ENCODE measurements at regions not wholly inside any gene's neighbourhood (a gene's known extent, or its start where the extent isn't known, plus 50 kb on each side); places are given as distances from the start of the nearest gene placed in this dataset.

DNA sequence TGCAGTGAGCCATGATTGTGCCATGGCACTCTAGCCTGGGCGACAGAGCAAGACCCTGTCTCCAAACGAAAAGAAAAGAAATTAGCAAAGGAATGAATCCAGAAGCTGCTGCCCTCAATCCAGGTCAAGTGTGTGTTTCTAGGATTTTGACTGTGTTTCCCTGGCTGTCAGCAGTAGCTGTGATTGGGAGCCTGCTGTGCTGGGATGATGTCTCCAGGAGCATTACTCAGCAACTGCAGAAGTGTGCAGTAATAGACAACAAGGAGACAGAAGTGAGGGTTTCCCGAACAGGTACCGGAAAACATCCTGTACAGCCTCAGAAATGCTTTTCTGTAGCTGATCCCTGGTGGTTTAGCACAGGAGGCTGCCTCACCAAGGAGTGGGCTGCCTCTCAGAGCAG, 492.5 kb downstream of the FUT8 start:
- Mint-ChIP-seq H3K27me3 (no peaks in the 10 kb centered on the region), H3K27ac (no peak overlapping the region), H3K4me1 (ENCODE audit: unreplicated experiment) (no peaks in the 10 kb centered on the region), H3K36me3 (no peaks in the 10 kb centered on the region), H3K9me3 (peaks cover 6% of the 10 kb centered on the region), H3K4me3 (no peak overlapping the region)
- no peak for DNase-seq (ENCODE audit: extremely low spot score, unreplicated experiment)
- TF ChIP-seq, protein P1, sequence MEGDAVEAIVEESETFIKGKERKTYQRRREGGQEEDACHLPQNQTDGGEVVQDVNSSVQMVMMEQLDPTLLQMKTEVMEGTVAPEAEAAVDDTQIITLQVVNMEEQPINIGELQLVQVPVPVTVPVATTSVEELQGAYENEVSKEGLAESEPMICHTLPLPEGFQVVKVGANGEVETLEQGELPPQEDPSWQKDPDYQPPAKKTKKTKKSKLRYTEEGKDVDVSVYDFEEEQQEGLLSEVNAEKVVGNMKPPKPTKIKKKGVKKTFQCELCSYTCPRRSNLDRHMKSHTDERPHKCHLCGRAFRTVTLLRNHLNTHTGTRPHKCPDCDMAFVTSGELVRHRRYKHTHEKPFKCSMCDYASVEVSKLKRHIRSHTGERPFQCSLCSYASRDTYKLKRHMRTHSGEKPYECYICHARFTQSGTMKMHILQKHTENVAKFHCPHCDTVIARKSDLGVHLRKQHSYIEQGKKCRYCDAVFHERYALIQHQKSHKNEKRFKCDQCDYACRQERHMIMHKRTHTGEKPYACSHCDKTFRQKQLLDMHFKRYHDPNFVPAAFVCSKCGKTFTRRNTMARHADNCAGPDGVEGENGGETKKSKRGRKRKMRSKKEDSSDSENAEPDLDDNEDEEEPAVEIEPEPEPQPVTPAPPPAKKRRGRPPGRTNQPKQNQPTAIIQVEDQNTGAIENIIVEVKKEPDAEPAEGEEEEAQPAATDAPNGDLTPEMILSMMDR (conservative IDR thresholded peaks at IDR 0.05), result no peak

DNA sequence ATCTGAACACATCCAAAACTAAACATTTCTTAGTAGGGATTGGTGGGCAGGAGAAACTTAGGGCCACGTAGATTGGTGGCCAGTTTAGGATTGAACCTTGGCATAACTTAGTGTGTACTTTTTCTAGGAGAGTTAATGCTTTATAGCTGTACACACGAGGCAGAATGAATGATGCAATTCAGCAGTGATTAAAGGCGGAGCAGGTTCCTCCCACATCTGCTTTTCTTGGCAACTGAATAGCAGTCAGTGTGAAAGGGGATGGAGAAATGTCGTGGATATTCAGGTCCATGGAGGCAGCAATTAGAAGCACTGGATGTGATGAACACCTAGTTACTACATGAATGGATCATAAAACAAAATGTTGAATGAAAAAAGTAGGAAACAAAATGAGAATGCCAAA, 493.8 kb downstream of the FUT8 start:
- no peaks in the 10 kb centered on the region for H3K4me1 Mint-ChIP-seq (ENCODE audit: unreplicated experiment)
- no peaks in the 10 kb centered on the region for H3K9me3 Mint-ChIP-seq
- no peaks in the 10 kb centered on the region for H3K36me3 Mint-ChIP-seq
- TF ChIP-seq, protein P1 (conservative IDR thresholded peaks at IDR 0.05), result no peak
- DNase-seq (ENCODE audit: extremely low spot score, unreplicated experiment), result no peak
- no peak overlapping the region for H3K27ac Mint-ChIP-seq
- H3K4me3 Mint-ChIP-seq, result no peak overlapping the region
- H3K27me3 Mint-ChIP-seq, result no peaks in the 10 kb centered on the region

DNA sequence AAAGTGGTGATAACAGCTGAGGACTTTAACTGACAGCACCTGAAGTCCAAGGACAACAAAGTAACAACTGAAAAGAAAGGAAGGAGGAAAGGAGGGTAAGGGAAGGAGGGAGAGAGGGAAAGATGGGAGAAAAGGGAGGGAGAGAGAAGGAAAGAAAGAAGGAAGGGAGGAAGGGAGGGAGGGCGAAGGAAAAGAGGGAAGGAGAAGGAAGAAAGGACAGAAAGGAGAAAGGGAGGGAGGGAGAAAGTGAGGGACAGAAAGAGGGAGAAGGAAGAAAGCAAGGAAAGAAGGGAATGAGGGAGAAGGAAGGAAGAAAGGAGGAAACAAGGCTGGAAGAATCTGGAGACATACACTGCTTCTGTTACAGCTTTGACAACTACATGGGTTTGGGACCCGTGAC, 494.4 kb downstream of the FUT8 start:
- TF ChIP-seq, protein P1 (conservative IDR thresholded peaks at IDR 0.05), result no peak
- Mint-ChIP-seq H3K27ac (no peak overlapping the region), H3K4me1 (ENCODE audit: unreplicated experiment) (no peaks in the 10 kb centered on the region), H3K27me3 (no peaks in the 10 kb centered on the region), H3K36me3 (no peaks in the 10 kb centered on the region), H3K4me3 (no peak overlapping the region), H3K9me3 (no peaks in the 10 kb centered on the region)
- DNase-seq (ENCODE audit: extremely low spot score, unreplicated experiment), result no peak

DNA sequence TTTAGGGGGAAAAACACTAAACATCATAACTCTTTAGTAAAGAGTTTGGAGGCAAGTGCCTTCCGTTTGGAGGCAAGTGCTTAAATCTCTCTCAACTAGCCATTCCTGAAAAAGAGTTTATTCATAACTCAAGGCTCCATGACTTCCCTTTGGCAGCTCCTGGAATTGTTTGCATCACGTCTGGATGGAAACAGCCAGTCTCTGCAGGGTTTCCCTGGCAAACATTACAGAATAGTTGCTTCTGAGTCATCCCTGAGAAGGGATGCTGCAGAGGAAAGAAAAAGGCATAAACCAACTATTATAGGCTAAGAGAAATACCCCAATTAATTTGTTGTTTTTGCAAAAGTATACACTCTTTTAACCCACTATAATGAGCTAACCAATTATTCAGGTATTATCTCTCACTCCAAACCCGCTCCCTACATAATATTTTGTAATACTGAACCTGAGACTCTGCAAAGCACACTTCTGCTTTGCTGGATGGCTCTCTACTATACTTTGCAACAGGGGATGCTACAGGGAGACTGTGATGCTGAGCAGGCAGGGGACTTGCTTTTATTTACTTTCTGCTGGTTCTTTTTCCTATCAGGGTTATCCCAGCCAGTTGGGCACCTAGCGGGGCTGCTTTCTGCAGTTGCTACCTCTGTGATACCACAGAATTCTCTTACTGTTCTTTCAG, 497.7 kb downstream of the FUT8 start:
- Mint-ChIP-seq H3K36me3 (no peaks in the 10 kb centered on the region), H3K9me3 (no peaks in the 10 kb centered on the region), H3K4me1 (ENCODE audit: unreplicated experiment) (no peaks in the 10 kb centered on the region), H3K27me3 (peaks cover 4% of the 10 kb centered on the region), H3K27ac (no peak overlapping the region), H3K4me3 (no peak overlapping the region)
- DNase-seq (ENCODE audit: extremely low spot score, unreplicated experiment), result no peak
- TF ChIP-seq, protein P1 (conservative IDR thresholded peaks at IDR 0.05), result no peak

DNA sequence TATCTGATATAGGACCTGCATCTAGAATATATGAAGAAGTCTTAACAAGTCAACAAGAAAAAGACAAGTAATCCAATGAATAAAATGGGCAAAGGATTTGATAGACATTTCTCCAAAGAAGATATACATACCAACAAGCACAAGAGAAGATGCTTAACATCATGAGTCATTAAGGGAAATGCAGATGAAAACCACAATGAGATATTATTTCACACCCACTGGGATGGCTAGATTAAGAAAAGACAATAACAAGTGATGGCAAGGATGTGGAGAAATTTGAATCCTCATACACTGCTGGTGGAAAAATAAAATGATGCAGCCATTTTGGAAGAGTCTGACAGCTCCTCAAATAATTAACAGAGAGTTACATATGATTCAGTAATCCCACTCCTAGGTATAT, 502.6 kb downstream of the FUT8 start:
- Mint-ChIP-seq H3K9me3 (no peaks in the 10 kb centered on the region), H3K36me3 (no peaks in the 10 kb centered on the region), H3K27ac (no peak overlapping the region), H3K4me3 (no peak overlapping the region), H3K27me3 (peaks cover 4% of the 10 kb centered on the region), H3K4me1 (ENCODE audit: unreplicated experiment) (peaks cover 3% of the 10 kb centered on the region)
- no peak for DNase-seq (ENCODE audit: extremely low spot score, unreplicated experiment)
- TF ChIP-seq, protein P1 (conservative IDR thresholded peaks at IDR 0.05), result no peak

DNA sequence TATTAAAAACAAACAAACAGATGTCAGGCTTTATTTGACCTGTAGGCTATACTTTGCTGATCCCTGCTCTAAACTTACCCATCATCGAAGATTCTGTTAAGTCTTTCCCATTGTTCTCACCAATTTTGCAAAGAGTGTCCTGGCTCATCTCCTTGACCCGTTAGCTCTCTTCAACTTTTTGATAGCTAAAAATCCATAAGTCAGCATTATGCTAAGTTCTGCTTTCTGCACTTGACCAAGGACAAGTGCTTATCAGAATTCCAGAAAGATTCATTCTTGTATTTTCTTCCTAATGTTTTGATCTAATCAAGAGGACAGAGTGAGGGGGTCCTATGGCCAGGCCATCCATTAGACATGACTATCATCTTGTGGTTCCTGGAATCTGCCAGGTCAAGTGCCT, 503.5 kb downstream of the FUT8 start:
- H3K27me3 Mint-ChIP-seq, result peaks cover 4% of the 10 kb centered on the region
- H3K4me3 Mint-ChIP-seq, result no peak overlapping the region
- peaks cover 3% of the 10 kb centered on the region for H3K4me1 Mint-ChIP-seq (ENCODE audit: unreplicated experiment)
- no peak for DNase-seq (ENCODE audit: extremely low spot score, unreplicated experiment)
- no peaks in the 10 kb centered on the region for H3K9me3 Mint-ChIP-seq
- TF ChIP-seq, protein P1 (conservative IDR thresholded peaks at IDR 0.05), result no peak
- no peak overlapping the region for H3K27ac Mint-ChIP-seq
- no peaks in the 10 kb centered on the region for H3K36me3 Mint-ChIP-seq
